ENCODE measurements at regions not wholly inside any gene's neighbourhood (a gene's known extent, or its start where the extent isn't known, plus 50 kb on each side); places are given as distances from the start of the nearest gene placed in this dataset.

DNA sequence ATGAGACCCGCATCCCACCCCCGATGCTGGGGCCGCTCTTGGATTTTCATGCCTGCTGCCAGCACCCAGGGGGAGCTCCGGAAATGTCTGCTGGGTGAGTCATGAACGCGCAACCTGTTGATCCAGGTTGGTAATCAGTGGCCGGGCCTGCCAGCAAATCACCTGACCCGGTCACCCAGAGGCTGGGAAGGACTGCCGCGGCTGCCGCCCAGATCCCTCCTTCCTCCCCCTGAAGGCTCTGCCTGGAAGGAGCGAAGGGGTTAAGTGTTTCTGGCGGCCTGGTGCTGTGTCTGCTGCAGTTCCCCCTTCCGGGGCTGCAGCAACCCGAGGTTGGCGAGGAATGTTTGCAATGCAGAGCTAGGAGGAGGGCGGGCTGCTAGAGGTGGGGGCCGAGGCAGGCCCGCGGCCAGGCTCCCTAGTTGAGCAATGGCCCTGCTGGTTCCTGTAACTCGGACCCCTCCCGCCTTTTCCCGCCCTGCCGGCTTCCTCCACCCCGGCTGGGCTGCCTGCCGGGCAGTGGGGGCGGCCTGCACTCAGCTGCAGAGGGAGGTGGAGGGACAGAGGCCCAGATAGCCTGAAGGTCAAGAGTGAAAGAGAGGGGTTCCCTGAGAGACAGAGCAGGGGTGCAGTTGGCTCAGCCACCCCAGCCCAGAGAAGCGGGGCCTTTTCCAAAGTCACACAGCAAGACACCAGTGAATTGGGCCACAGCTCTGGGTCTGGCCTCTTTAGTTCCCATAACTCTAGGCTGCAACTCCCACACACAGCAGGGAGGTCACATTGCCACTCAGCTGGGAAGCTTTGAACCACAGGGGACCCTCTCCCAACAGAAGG is 156.3 kb upstream of the IER5L start (continued):
- TF ChIP-seq CREB1 (IDR thresholded peaks at IDR 0.05) (peak; percentile 24; the same call in 1 of the 2 replicates), CHD2 (IDR thresholded peaks at IDR 0.05; ENCODE audit: low read length) (peak; percentile 22), FOSL1 (IDR thresholded peaks at IDR 0.05; ENCODE audit: insufficient read depth, low read depth, low read length) (0 out of 2 replicates have a peak, but pooled peaks have one; percentile 60), SAP30 (IDR thresholded peaks at IDR 0.05; ENCODE audit: insufficient read depth, insufficient replicate concordance, low read length) (no peak), CEBPB (IDR thresholded peaks at IDR 0.05; ENCODE audit: low read depth, low read length) (peak; percentile 95), RNF2 (IDR thresholded peaks at IDR 0.05; ENCODE audit: borderline replicate concordance, low read depth, low read length, missing control alignments, poor library complexity, severe bottlenecking) (no peak), RAD21 (IDR thresholded peaks at IDR 0.05 in 1 of 2, conservative IDR thresholded peaks at IDR 0.05 in 1 of 2; ENCODE audit: low read depth in 2 of 2, low read length in 2 of 2) (peak in 1 of 2 experiments; percentile 35; a peak in 2 of 4 replicates), RBBP5 (IDR thresholded peaks at IDR 0.05; ENCODE audit: borderline replicate concordance, low read depth, low read length) (0 out of 2 replicates have a peak, but pooled peaks have one; percentile 77), NRF1 (IDR thresholded peaks at IDR 0.05; ENCODE audit: low read depth, low read length) (no peak), BRCA1 (IDR thresholded peaks at IDR 0.05; ENCODE audit: low read depth, low read length) (no peak), KDM5A (IDR thresholded peaks at IDR 0.05; ENCODE audit: low read length) (no peak), TAF1 (IDR thresholded peaks at IDR 0.05; ENCODE audit: low read depth, low read length) (no peak), ZNF274 (IDR thresholded peaks at IDR 0.05; ENCODE audit: borderline replicate concordance, extremely low read depth, low read length) (no peak), KDM4A (IDR thresholded peaks at IDR 0.05; ENCODE audit: low read depth, low read length, severe bottlenecking) (no peak), HDAC6 (IDR thresholded peaks at IDR 0.05; ENCODE audit: low read depth, low read length) (no peak), NANOG (IDR thresholded peaks at IDR 0.05; ENCODE audit: insufficient read depth, low read depth, low read length, poor library complexity, severe bottlenecking) (no peak), GABPA (IDR thresholded peaks at IDR 0.05; ENCODE audit: borderline replicate concordance, insufficient read depth, low read length) (no peak), TEAD4 (IDR thresholded peaks at IDR 0.05; ENCODE audit: low read depth, low read length) (peak; percentile 98)
- TF ChIP-seq, protein P1, sequence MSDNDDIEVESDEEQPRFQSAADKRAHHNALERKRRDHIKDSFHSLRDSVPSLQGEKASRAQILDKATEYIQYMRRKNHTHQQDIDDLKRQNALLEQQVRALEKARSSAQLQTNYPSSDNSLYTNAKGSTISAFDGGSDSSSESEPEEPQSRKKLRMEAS (IDR thresholded peaks at IDR 0.05) = peak; percentile 59
- TF ChIP-seq, protein P2, sequence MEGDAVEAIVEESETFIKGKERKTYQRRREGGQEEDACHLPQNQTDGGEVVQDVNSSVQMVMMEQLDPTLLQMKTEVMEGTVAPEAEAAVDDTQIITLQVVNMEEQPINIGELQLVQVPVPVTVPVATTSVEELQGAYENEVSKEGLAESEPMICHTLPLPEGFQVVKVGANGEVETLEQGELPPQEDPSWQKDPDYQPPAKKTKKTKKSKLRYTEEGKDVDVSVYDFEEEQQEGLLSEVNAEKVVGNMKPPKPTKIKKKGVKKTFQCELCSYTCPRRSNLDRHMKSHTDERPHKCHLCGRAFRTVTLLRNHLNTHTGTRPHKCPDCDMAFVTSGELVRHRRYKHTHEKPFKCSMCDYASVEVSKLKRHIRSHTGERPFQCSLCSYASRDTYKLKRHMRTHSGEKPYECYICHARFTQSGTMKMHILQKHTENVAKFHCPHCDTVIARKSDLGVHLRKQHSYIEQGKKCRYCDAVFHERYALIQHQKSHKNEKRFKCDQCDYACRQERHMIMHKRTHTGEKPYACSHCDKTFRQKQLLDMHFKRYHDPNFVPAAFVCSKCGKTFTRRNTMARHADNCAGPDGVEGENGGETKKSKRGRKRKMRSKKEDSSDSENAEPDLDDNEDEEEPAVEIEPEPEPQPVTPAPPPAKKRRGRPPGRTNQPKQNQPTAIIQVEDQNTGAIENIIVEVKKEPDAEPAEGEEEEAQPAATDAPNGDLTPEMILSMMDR (IDR thresholded peaks at IDR 0.05; ENCODE audit: control extremely low read depth in 1 of 3, insufficient read depth in 1 of 3, low read depth in 1 of 3, low read length in 3 of 3) = peak in 1 of 3 experiments; percentile 7; a peak in 1 of 4 replicates
